H9 (cell line): ENCODE measurements at regions not wholly inside any gene's neighbourhood (a gene's known extent, or its start where the extent isn't known, plus 50 kb on each side); places are given as distances from the start of the nearest gene placed in this dataset.

ENCODE experiments used
- DNase-seq: peaks from one replicate; pipeline ENCODE4 v3.0.0-alpha.2; 2017
- H2AFZ ChIP-seq: one replicate; pipeline ENCODE4 v1.6.1; 2013; ENCODE audit warnings: mild to moderate bottlenecking, low read length, control low read depth, moderate library complexity
- H2AK5ac ChIP-seq: 2 replicates; pipeline ENCODE4 v1.6.1; 2013; ENCODE audit warnings: low read length, control low read depth, mixed read lengths; ENCODE audit not compliant: insufficient read length
- H2BK120ac ChIP-seq: one replicate; pipeline ENCODE4 v1.6.1; 2013; ENCODE audit warnings: low read depth, mild to moderate bottlenecking, low read length, control low read depth, inconsistent platforms; ENCODE audit not compliant: poor library complexity, severe bottlenecking
- H2BK12ac ChIP-seq: 2 replicates; pipeline ENCODE4 v1.6.1; 2013; ENCODE audit warnings: low read length, control low read depth, mixed read lengths, low read depth; ENCODE audit not compliant: insufficient read length
- H2BK15ac ChIP-seq: 2 replicates; pipeline ENCODE4 v1.6.1; 2013; ENCODE audit warnings: low read depth, low read length, control low read depth
- H2BK20ac ChIP-seq: one replicate; pipeline ENCODE4 v1.6.1; 2013; ENCODE audit warnings: low read depth, mild to moderate bottlenecking, low read length, control low read depth, inconsistent platforms; ENCODE audit not compliant: poor library complexity, severe bottlenecking
- H2BK5ac ChIP-seq: 2 replicates; pipeline ENCODE4 v1.6.1; 2013; ENCODE audit warnings: low read length, control low read depth, mixed read lengths; ENCODE audit not compliant: insufficient read length
- H3K14ac ChIP-seq: 2 replicates; pipeline ENCODE4 v1.6.1; 2013; ENCODE audit warnings: low read length, control low read depth; ENCODE audit not compliant: insufficient read depth
- H3K18ac ChIP-seq: 2 replicates; pipeline ENCODE4 v1.6.1; 2013; ENCODE audit warnings: low read depth, mild to moderate bottlenecking, mixed read lengths, low read length, control low read depth; ENCODE audit not compliant: insufficient read length
- H3K23ac ChIP-seq: 2 replicates; pipeline ENCODE4 v1.6.1; 2013; ENCODE audit warnings: low read length, control low read depth, mixed read lengths, low read depth; ENCODE audit not compliant: insufficient read length
- H3K23me2 ChIP-seq: 2 replicates; pipeline ENCODE4 v1.6.1; 2013; ENCODE audit warnings: low read depth, mild to moderate bottlenecking, mixed read lengths, low read length, control low read depth; ENCODE audit not compliant: insufficient read length, poor library complexity, severe bottlenecking
- H3K27ac ChIP-seq: 2 replicates; pipeline ENCODE4 v1.5.1; 2013; ENCODE audit warnings: low read length, control low read depth, mixed read lengths, low read depth; ENCODE audit not compliant: insufficient read length
- H3K27me3 ChIP-seq: 2 replicates; pipeline ENCODE4 v1.6.1; 2013; ENCODE audit warnings: low read length, control low read depth, inconsistent platforms; ENCODE audit not compliant: insufficient read depth
- H3K4ac ChIP-seq: 2 replicates; pipeline ENCODE4 v1.6.1; 2013; ENCODE audit warnings: low read depth, mild to moderate bottlenecking, control low read depth, inconsistent platforms, low read length, moderate library complexity
- H3K4me1 ChIP-seq: 2 replicates; pipeline ENCODE4 v1.6.1; 2013; ENCODE audit warnings: low read length, control low read depth, inconsistent platforms; ENCODE audit not compliant: insufficient read depth
- H3K4me2 ChIP-seq: 2 replicates; pipeline ENCODE4 v1.6.1; 2013; ENCODE audit warnings: low read length, control low read depth, mixed read lengths; ENCODE audit not compliant: insufficient read length, insufficient read depth
- H3K56ac ChIP-seq: 2 replicates; pipeline ENCODE4 v1.6.1; 2013; ENCODE audit warnings: low read depth, mild to moderate bottlenecking, mixed read lengths, low read length, control low read depth; ENCODE audit not compliant: insufficient read length
- H3K79me1 ChIP-seq: 2 replicates; pipeline ENCODE4 v1.6.1; 2013; ENCODE audit warnings: low read depth, mild to moderate bottlenecking, moderate library complexity, low read length, control low read depth, inconsistent platforms; ENCODE audit not compliant: insufficient read depth, poor library complexity, severe bottlenecking
- H3K79me2 ChIP-seq: 2 replicates; pipeline ENCODE4 v1.6.1; 2013; ENCODE audit warnings: low read length, control low read depth, inconsistent platforms; ENCODE audit not compliant: insufficient read depth
- H3K9ac ChIP-seq: 2 replicates; pipeline ENCODE4 v1.6.1; 2013; ENCODE audit warnings: low read length, control low read depth, mixed read lengths; ENCODE audit not compliant: insufficient read length; ENCODE audit errors: extremely low read depth
- H3K9me3 ChIP-seq: one replicate; pipeline ENCODE4 v1.6.1; 2013; ENCODE audit warnings: low read depth, low read length, inconsistent platforms; ENCODE audit not compliant: control insufficient read depth
- H3T11ph ChIP-seq: one replicate; pipeline ENCODE4 v1.6.1; 2013; ENCODE audit warnings: mild to moderate bottlenecking, low read length, control low read depth, inconsistent platforms
- H4K20me1 ChIP-seq: one replicate; pipeline ENCODE4 v1.6.1; 2013; ENCODE audit not compliant: control insufficient read depth, insufficient read length, insufficient read depth
- H4K5ac ChIP-seq: 2 replicates; pipeline ENCODE4 v1.6.1; 2013; ENCODE audit warnings: low read depth, mild to moderate bottlenecking, mixed read lengths, low read length, control low read depth; ENCODE audit not compliant: insufficient read length
- H4K8ac ChIP-seq: replicated peaks from 2 replicates; pipeline ENCODE4 v1.6.1; 2013; ENCODE audit warnings: low read length, control low read depth, mixed read lengths, low read depth; ENCODE audit not compliant: insufficient read length
- H4K91ac ChIP-seq: 2 replicates; pipeline ENCODE4 v1.6.1; 2013; ENCODE audit warnings: low read depth, mild to moderate bottlenecking, moderate library complexity, mixed read lengths, low read length, control low read depth; ENCODE audit not compliant: insufficient read length
- H3K27ac Mint-ChIP-seq, 3 experiments: 2 replicates in 2 of 3; 3 replicates in 1 of 3; pipeline ENCODE4 v1.8.0; 2020 to 2021; ENCODE audit warnings: mixed read lengths in 3 of 3, mild to moderate bottlenecking in 1 of 3, moderate library complexity in 1 of 3
- H3K27me3 Mint-ChIP-seq: 2 replicates; pipeline ENCODE4 v1.8.0; 2021; ENCODE audit warnings: low read depth, mild to moderate bottlenecking, moderate library complexity, mixed read lengths
- H3K36me3 Mint-ChIP-seq, 3 experiments: 2 replicates in 2 of 3; 3 replicates in 1 of 3; pipeline ENCODE4 v1.8.0; 2020 to 2021; ENCODE audit warnings: low read depth in 3 of 3, mixed read lengths in 3 of 3; ENCODE audit not compliant: insufficient read depth in 1 of 3
- H3K4me1 Mint-ChIP-seq, 2 experiments: 2 replicates each; pipeline ENCODE4 v1.8.0; 2020; ENCODE audit warnings: mixed read lengths in 2 of 2
- H3K4me3 Mint-ChIP-seq, 2 experiments: 2 replicates in 1 of 2; 3 replicates in 1 of 2; pipeline ENCODE4 v1.8.0; 2020 to 2021; ENCODE audit warnings: mild to moderate bottlenecking in 2 of 2, mixed read lengths in 2 of 2, moderate library complexity in 1 of 2
- H3K9me3 Mint-ChIP-seq, 2 experiments: 2 replicates in 1 of 2; 3 replicates in 1 of 2; pipeline ENCODE4 v1.8.0; 2020; ENCODE audit warnings: mild to moderate bottlenecking in 2 of 2, mixed read lengths in 2 of 2, moderate library complexity in 1 of 2
- CTCF ChIP-seq: fragments of 200-600 bp; sonication (generic); conservative IDR thresholded peaks from 3 replicates; pipeline ENCODE4 v1.8.0; 2021; ENCODE audit warnings: antibody characterized with exemption, mild to moderate bottlenecking

GRCh38 chr4:121614101-121614500 is 82.7 kb downstream of the ANXA5 start:
- H3K9me3 Mint-ChIP-seq = no peaks in the 10 kb centered on the region
- no peak overlapping the region for H3K27ac ChIP-seq
- no peak overlapping the region for H2BK12ac ChIP-seq

More at GRCh38 chr4:121614101-121614500, 82.7 kb downstream of the ANXA5 start:
- Histone ChIP-seq H3K23ac (no peak overlapping the region), H4K5ac (no peak overlapping the region), H3T11ph (no peak overlapping the region), H3K4me2 (no peak overlapping the region), H3K9ac (no peak overlapping the region), H4K20me1 (no peaks in the 10 kb centered on the region), H3K9me3 (no peaks in the 10 kb centered on the region), H4K8ac (no peak overlapping the region), H2AFZ (no peak overlapping the region), H2BK20ac (no peak overlapping the region), H3K4me1 (no peaks in the 10 kb centered on the region), H3K18ac (no peak overlapping the region), H2BK15ac (no peak overlapping the region), H3K79me2 (no peaks in the 10 kb centered on the region), H3K27me3 (no peaks in the 10 kb centered on the region), H3K79me1 (no peaks in the 10 kb centered on the region), H4K91ac (no peak overlapping the region), H2BK120ac (no peak overlapping the region), H3K4ac (no peak overlapping the region), H2BK5ac (no peak overlapping the region), H2AK5ac (no peak overlapping the region), H3K14ac (no peak overlapping the region), H3K23me2 (no peaks in the 10 kb centered on the region), H3K56ac (no peak overlapping the region)
- Mint-ChIP-seq H3K4me1 (peaks cover 3 to 5% of the 10 kb centered on the region in 2 experiments; a peak in 2 of 4 replicates), H3K36me3 (no peaks in the 10 kb centered on the region), H3K4me3 (no peak overlapping the region), H3K27me3 (no peaks in the 10 kb centered on the region; the same call in none of the 2 replicates), H3K27ac (no peak overlapping the region)
- TF ChIP-seq CTCF = no peak
- DNase-seq = no peak
